Stimulated activated CD4-positive, alpha-beta T cell treated with anti-CD3 and anti-CD28 coated beads, Interleukin-2, amount 100 ng/mL, for 24 hours (primary cell): ENCODE measurements at regions not wholly inside any gene's neighbourhood (a gene's known extent, or its start where the extent isn't known, plus 50 kb on each side); places are given as distances from the start of the nearest gene placed in this dataset.

Experiments
- DNase-seq, 2 donors: peaks; one replicate each; pipeline ENCODE4 v3.0.0-alpha.2; 2020

- DNase-seq = no peak
These were observed 263.4 kb downstream of the PLA2G4A start for GRCh38 chr1:187092104-187092503.

GRCh38 chr1:187096689-187097088 lies 267.9 kb downstream of the PLA2G4A start:
- DNase-seq = no peak

- no peak for DNase-seq
These were observed 281.6 kb downstream of the PLA2G4A start for GRCh38 chr1:187110351-187110750.

- no peak for DNase-seq
These were observed 286.0 kb downstream of the PLA2G4A start for GRCh38 chr1:187114792-187115191.

- DNase-seq = no peak
These were observed 292.9 kb downstream of the PLA2G4A start for GRCh38 chr1:187121661-187122060.

- no peak for DNase-seq
These were observed 293.8 kb downstream of the PLA2G4A start for GRCh38 chr1:187122566-187122965.

GRCh38 chr1:187129132-187129531 lies 300.4 kb downstream of the PLA2G4A start:
- DNase-seq = no peak

GRCh38 chr1:187143783-187144182 lies 315.0 kb downstream of the PLA2G4A start:
- no peak for DNase-seq

GRCh38 chr1:187146388-187146787 lies 317.6 kb downstream of the PLA2G4A start:
- no peak for DNase-seq

GRCh38 chr1:187151555-187151954 lies 322.8 kb downstream of the PLA2G4A start:
- DNase-seq = no peak

- DNase-seq = no peak
These were observed 324.3 kb downstream of the PLA2G4A start for GRCh38 chr1:187153047-187153446.

GRCh38 chr1:187157115-187157514 lies 328.4 kb downstream of the PLA2G4A start:
- DNase-seq = no peak

GRCh38 chr1:187157552-187157951 lies 328.8 kb downstream of the PLA2G4A start:
- no peak for DNase-seq

- DNase-seq = no peak
These were observed 338.8 kb downstream of the PLA2G4A start for GRCh38 chr1:187167555-187167954.

- DNase-seq = no peak
These were observed 339.5 kb downstream of the PLA2G4A start for GRCh38 chr1:187168297-187168696.

- no peak for DNase-seq
These were observed 356.6 kb downstream of the PLA2G4A start for GRCh38 chr1:187185389-187185788.

- no peak for DNase-seq
These were observed 368.9 kb downstream of the PLA2G4A start for GRCh38 chr1:187197685-187198084.

- DNase-seq = no peak
These were observed 374.5 kb downstream of the PLA2G4A start for GRCh38 chr1:187203257-187203656.

- DNase-seq = no peak
These were observed 383.6 kb downstream of the PLA2G4A start for GRCh38 chr1:187212377-187212776.

GRCh38 chr1:187226396-187226795 lies 397.6 kb downstream of the PLA2G4A start:
- DNase-seq = no peak

- no peak for DNase-seq
These were observed 400.0 kb downstream of the PLA2G4A start for GRCh38 chr1:187228790-187229189.

GRCh38 chr1:187229496-187229895 lies 400.7 kb downstream of the PLA2G4A start:
- no peak for DNase-seq

- DNase-seq = no peak
These were observed 406.0 kb downstream of the PLA2G4A start for GRCh38 chr1:187234706-187235105.

- DNase-seq = no peak
These were observed 407.4 kb downstream of the PLA2G4A start for GRCh38 chr1:187236199-187236598.

GRCh38 chr1:187236676-187237075 lies 407.9 kb downstream of the PLA2G4A start:
- DNase-seq = no peak

- no peak for DNase-seq
These were observed 408.8 kb downstream of the PLA2G4A start for GRCh38 chr1:187237542-187237941.
